GM12873 (cell line): ENCODE measurements at regions not wholly inside any gene's neighbourhood (a gene's known extent, or its start where the extent isn't known, plus 50 kb on each side); places are given as distances from the start of the nearest gene placed in this dataset.

Source experiments
- TF ChIP-seq, protein P1 (sequence below): IDR thresholded peaks from 2 replicates; pipeline ENCODE4 v1.5.1; 2012; ENCODE audit warnings: low read depth, mild to moderate bottlenecking, moderate library complexity, low read length, control low read depth; ENCODE audit not compliant: insufficient read depth; ENCODE audit errors: missing control alignments

DNA sequence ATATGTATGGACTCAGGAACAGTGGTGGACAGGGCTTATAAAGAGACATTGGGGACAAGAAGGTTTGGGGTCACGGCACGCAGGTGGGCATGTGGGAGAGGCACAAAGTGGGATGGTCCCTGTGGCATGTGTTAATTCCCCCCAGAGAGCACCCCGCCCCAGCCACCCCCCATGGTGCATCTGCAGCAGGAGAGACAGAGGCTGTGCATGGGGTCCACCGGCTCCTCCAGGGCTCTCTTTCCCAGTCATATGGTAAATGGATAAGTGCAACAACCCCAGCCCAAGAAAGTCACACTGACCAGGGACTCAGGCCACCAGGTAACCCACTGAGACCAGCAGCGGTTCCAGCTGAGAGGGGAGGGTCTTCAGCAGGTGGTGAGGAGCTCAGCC lies 242.1 kb downstream of the BCL11B start:
- TF ChIP-seq, protein P1, sequence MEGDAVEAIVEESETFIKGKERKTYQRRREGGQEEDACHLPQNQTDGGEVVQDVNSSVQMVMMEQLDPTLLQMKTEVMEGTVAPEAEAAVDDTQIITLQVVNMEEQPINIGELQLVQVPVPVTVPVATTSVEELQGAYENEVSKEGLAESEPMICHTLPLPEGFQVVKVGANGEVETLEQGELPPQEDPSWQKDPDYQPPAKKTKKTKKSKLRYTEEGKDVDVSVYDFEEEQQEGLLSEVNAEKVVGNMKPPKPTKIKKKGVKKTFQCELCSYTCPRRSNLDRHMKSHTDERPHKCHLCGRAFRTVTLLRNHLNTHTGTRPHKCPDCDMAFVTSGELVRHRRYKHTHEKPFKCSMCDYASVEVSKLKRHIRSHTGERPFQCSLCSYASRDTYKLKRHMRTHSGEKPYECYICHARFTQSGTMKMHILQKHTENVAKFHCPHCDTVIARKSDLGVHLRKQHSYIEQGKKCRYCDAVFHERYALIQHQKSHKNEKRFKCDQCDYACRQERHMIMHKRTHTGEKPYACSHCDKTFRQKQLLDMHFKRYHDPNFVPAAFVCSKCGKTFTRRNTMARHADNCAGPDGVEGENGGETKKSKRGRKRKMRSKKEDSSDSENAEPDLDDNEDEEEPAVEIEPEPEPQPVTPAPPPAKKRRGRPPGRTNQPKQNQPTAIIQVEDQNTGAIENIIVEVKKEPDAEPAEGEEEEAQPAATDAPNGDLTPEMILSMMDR = no peak

DNA sequence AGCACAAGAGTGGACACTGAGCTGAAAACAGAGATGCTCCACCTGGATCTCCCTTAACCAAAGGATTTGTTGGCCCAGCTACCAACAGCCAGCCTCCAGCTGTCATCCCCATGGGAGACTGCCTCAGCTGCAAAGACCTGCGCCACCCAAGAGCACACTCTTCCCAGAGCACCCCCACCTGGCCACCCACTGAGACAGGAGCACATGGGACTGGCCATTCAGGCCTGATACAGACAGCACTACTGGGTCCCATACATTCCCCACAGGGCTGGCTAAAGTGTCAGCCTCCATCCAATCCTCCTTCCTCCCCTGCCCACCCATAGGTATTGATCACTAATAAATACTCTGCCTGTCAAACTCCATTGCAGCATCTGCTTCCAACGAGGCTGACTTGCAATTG lies 241.5 kb downstream of the BCL11B start:
- TF ChIP-seq, protein P1 = no peak

- TF ChIP-seq, protein P1 = no peak
Observed at GRCh38 chr14:99032759-99033158, 239.2 kb downstream of the BCL11B start.

- TF ChIP-seq, protein P1 = no peak
Observed at GRCh38 chr14:99033951-99034350, 238.0 kb downstream of the BCL11B start.

GRCh38 chr14:99034711-99035171 lies 237.3 kb downstream of the BCL11B start:
- TF ChIP-seq, protein P1 = no peak

GRCh38 chr14:99035268-99035667 lies 236.7 kb downstream of the BCL11B start:
- TF ChIP-seq, protein P1 = no peak

DNA sequence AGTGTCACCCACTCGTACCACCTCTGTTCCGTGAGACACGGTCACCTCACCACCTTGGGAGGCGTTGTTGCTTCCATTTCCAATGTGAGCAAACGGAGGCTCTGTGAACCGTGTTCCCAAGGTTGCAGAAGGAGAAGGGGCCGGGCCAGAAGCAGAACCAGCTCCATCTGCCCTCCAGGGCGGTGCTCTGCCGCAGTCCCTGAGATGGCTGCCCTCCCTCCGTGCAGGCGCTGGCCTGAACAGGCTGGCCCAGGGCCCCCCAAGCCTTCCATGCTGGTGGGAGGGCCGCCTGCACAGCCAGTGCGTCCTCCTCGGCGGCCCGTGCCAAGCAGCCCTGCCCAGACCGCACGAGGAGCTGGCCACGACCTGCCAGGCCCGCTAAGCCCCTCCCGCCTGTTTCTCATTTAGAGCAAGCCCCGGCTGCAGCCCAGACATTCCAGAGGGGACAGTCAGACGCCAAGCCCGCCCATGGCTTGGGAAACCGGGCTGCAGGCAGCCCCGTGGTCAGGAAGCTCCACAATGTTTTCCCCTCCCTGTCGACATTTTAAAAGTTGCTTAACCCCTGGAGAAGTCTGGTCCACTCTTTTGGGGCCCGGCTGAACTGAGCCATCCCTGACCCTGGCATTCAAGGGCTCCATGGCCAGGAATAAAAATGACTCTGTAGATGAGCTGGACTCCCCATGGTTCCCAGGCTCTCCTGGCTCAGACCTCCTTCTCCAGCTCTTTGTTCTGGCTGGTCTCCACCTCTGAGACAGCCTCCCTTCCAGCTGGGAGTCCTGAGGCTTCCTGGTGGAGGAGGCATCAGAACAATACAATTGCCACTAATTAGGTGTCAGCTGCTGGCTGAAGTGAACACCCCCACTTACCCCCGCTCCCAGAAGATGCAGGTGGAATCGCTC lies 236.0 kb downstream of the BCL11B start:
- TF ChIP-seq, protein P1 = no peak
